ENCODE measurements at regions not wholly inside any gene's neighbourhood (a gene's known extent, or its start where the extent isn't known, plus 50 kb on each side); places are given as distances from the start of the nearest gene placed in this dataset.

- DNase-seq, result no peak
These were observed 527.6 kb upstream of the ID2 start for GRCh38 chr2:8154270-8154669.

GRCh38 chr2:8154936-8155335, 526.9 kb upstream of the ID2 start:
- no peak for DNase-seq

GRCh38 chr2:8157621-8158430, 524.0 kb upstream of the ID2 start:
- no peak for DNase-seq

GRCh38 chr2:8158711-8159110, 523.1 kb upstream of the ID2 start:
- no peak for DNase-seq

GRCh38 chr2:8159211-8159965, 522.5 kb upstream of the ID2 start:
- DNase-seq, result no peak

GRCh38 chr2:8159966-8160603, 521.8 kb upstream of the ID2 start:
- no peak for DNase-seq

- DNase-seq, result no peak
These were observed 520.9 kb upstream of the ID2 start for GRCh38 chr2:8160959-8161358.

GRCh38 chr2:8162552-8162951, 519.3 kb upstream of the ID2 start:
- DNase-seq, result no peak

- DNase-seq, result no peak
These were observed 516.3 kb upstream of the ID2 start for GRCh38 chr2:8165550-8165949.

GRCh38 chr2:8168022-8168717, 513.7 kb upstream of the ID2 start:
- DNase-seq, result no peak

GRCh38 chr2:8168876-8169424, 512.9 kb upstream of the ID2 start:
- no peak for DNase-seq

- DNase-seq, result no peak
These were observed 512.4 kb upstream of the ID2 start for GRCh38 chr2:8169443-8169842.

- DNase-seq, result no peak
These were observed 511.1 kb upstream of the ID2 start for GRCh38 chr2:8170552-8171327.

GRCh38 chr2:8171608-8172007, 510.2 kb upstream of the ID2 start:
- DNase-seq, result no peak

- no peak for DNase-seq
These were observed 509.2 kb upstream of the ID2 start for GRCh38 chr2:8172661-8173060.

GRCh38 chr2:8174641-8175257, 507.1 kb upstream of the ID2 start:
- DNase-seq, result no peak

GRCh38 chr2:8176887-8177286, 505.0 kb upstream of the ID2 start:
- no peak for DNase-seq

GRCh38 chr2:8177566-8177965, 504.3 kb upstream of the ID2 start:
- no peak for DNase-seq

- DNase-seq, result no peak
These were observed 502.9 kb upstream of the ID2 start for GRCh38 chr2:8178911-8179310.

- no peak for DNase-seq
These were observed 492.5 kb upstream of the ID2 start for GRCh38 chr2:8189316-8189715.

GRCh38 chr2:8190279-8190678, 491.6 kb upstream of the ID2 start:
- DNase-seq, result no peak

GRCh38 chr2:8191427-8191826, 490.4 kb upstream of the ID2 start:
- no peak for DNase-seq
